GM19468 (cell line): ENCODE measurements at regions not wholly inside any gene's neighbourhood (a gene's known extent, or its start where the extent isn't known, plus 50 kb on each side); places are given as distances from the start of the nearest gene placed in this dataset.

ENCODE experiments used
- ATAC-seq: cut with Tn5 transposase; IDR thresholded peaks from one replicate; pipeline ENCODE4 v1.9.1; 2021; ENCODE audit warnings: mild to moderate bottlenecking, moderate library complexity, moderate number of reproducible peaks; ENCODE audit not compliant: unreplicated experiment; ENCODE audit errors: extremely low read depth

GRCh38 chr11:110034806-110035205 lies 58.4 kb upstream of the ZC3H12C start:
- ATAC-seq = no peak

DNA sequence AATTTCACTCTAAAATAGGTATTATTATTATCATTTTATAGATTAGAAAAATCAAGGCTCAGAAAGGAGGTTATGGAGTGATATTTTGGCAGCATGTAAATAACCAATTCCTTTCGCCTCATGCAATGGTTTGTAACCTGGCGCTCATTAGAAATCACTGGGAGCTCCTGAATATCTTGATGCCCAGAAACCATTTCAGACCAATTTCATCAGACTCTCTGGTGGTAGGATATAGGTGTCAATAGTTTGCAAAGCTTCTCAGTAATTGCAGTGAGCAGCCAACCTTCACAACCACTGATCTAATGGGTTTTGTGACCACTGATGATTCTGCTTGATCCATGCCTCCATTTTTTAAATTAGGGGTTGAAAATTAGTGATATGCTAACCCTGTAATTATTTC lies 57.8 kb upstream of the ZC3H12C start:
- ATAC-seq = no peak

DNA sequence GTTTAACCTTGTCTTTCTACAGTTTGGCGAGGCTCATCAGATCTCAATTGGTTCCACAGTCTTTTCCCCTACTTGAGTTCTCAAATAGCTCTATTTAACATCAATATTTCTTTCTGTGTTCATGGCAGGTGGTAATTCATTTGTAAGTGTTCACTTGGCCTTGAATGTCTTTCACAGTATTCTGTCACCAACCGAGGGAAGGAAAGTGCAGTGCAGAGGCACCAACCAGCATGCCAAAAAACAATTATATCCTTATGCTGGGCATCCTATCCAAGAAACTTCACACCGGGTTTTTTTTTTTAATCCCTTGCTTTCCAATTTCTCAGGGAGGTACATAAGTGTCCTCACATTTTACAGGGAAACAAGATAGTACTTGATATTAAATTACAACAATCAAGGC lies 55.0 kb upstream of the ZC3H12C start:
- no peak for ATAC-seq
